Right ventricle myocardium superior (tissue), 1 donor: ENCODE measurements at regions not wholly inside any gene's neighbourhood (a gene's known extent, or its start where the extent isn't known, plus 50 kb on each side); places are given as distances from the start of the nearest gene placed in this dataset.

Experiments
- ATAC-seq: fragments of 200-7000 bp; cut with Tn5 transposase; one replicate; pipeline ENCODE4 v1.9.1; 2020; ENCODE audit warnings: mild to moderate bottlenecking; ENCODE audit not compliant: poor library complexity
- DNase-seq: peaks from one replicate; pipeline ENCODE4 v3.0.0-alpha.2; 2020
- intact Hi-C: fragments of 100-400 bp; cut with DNase I; formaldehyde crosslinking; loops from one replicate; pipeline ENCODE4 v1.11.2; 2022
- donor health status: DM: no; HTN: yes; CAD: no; lungs with severe emphysema.

- DNase-seq, result no peak
- ATAC-seq, result no peak
- intact Hi-C loops, result no loop called here
Measured at GRCh38 chr15:58291848-58292247, 139.9 kb upstream of the LIPC start.

GRCh38 chr15:58292751-58293175, 139.0 kb upstream of the LIPC start:
- DNase-seq, result no peak
- ATAC-seq, result no peak
- intact Hi-C loops, result no loop called here

GRCh38 chr15:58293622-58294550, 137.9 kb upstream of the LIPC start:
- intact Hi-C loops, result no loop called here
- no peak for DNase-seq
- no peak for ATAC-seq

- no peak for DNase-seq
- intact Hi-C loops, result no loop called here
- no peak for ATAC-seq
Measured at GRCh38 chr15:58294681-58295254, 137.0 kb upstream of the LIPC start.

- intact Hi-C loops, result no loop called here
- ATAC-seq (no peak), DNase-seq (no peak)
Measured at GRCh38 chr15:58295637-58296215, 136.1 kb upstream of the LIPC start.

- intact Hi-C loops, result no loop called here
- DNase-seq, result no peak
- no peak for ATAC-seq
Measured at GRCh38 chr15:58296276-58296675, 135.5 kb upstream of the LIPC start.

GRCh38 chr15:58297639-58298038, 134.2 kb upstream of the LIPC start:
- ATAC-seq (no peak), DNase-seq (no peak)
- intact Hi-C loops, result no loop called here

- intact Hi-C loops, result no loop called here
- DNase-seq (no peak), ATAC-seq (peak; percentile 45)
Measured at GRCh38 chr15:58298879-58299850, 132.6 kb upstream of the LIPC start.

- DNase-seq (no peak), ATAC-seq (no peak)
- intact Hi-C loops, result no loop called here
Measured at GRCh38 chr15:58302832-58303231, 129.0 kb upstream of the LIPC start.

GRCh38 chr15:58303236-58303635, 128.6 kb upstream of the LIPC start:
- no peak for ATAC-seq
- intact Hi-C loops, result no loop called here
- DNase-seq, result no peak

- no peak for ATAC-seq
- no peak for DNase-seq
- intact Hi-C loops, result no loop called here
Measured at GRCh38 chr15:58306591-58307312, 125.0 kb upstream of the LIPC start.

GRCh38 chr15:58307313-58307961, 124.4 kb upstream of the LIPC start:
- intact Hi-C loops, result no loop called here
- no peak for ATAC-seq
- no peak for DNase-seq

GRCh38 chr15:58308742-58309355, 122.9 kb upstream of the LIPC start:
- DNase-seq (no peak), ATAC-seq (no peak)
- intact Hi-C loops, result no loop called here

- peak; percentile 73 for DNase-seq
- intact Hi-C loops, result no loop called here
- ATAC-seq, result peak; percentile 85
Measured at GRCh38 chr15:58309963-58310928, 121.5 kb upstream of the LIPC start.

- DNase-seq, result no peak
- intact Hi-C loops, result no loop called here
- ATAC-seq, result no peak
Measured at GRCh38 chr15:58311556-58311955, 120.2 kb upstream of the LIPC start.

GRCh38 chr15:58312031-58312430, 119.8 kb upstream of the LIPC start:
- ATAC-seq (no peak), DNase-seq (no peak)
- intact Hi-C loops, result no loop called here
